ENCODE measurements at regions not wholly inside any gene's neighbourhood (a gene's known extent, or its start where the extent isn't known, plus 50 kb on each side); places are given as distances from the start of the nearest gene placed in this dataset.

GRCh38 chr15:66927201-66928077 lies 138.0 kb upstream of the SMAD3 start:
- peak; percentile 62 for DNase-seq (ENCODE audit: low read depth)
- no peak overlapping the region for H3K4me3 ChIP-seq (ENCODE audit: low read depth, low read length)
- no peak for TF ChIP-seq CTCF (IDR thresholded peaks at IDR 0.05; ENCODE audit: insufficient read depth, low read depth, low read length)

GRCh38 chr15:66928101-66928500 lies 137.3 kb upstream of the SMAD3 start:
- DNase-seq (ENCODE audit: low read depth), result no peak
- no peak overlapping the region for H3K4me3 ChIP-seq (ENCODE audit: low read depth, low read length)
- TF ChIP-seq CTCF (IDR thresholded peaks at IDR 0.05; ENCODE audit: insufficient read depth, low read depth, low read length), result no peak

GRCh38 chr15:66928784-66929183 lies 136.6 kb upstream of the SMAD3 start:
- DNase-seq (ENCODE audit: low read depth), result no peak
- TF ChIP-seq CTCF (IDR thresholded peaks at IDR 0.05; ENCODE audit: insufficient read depth, low read depth, low read length), result no peak
- H3K4me3 ChIP-seq (ENCODE audit: low read depth, low read length), result no peak overlapping the region

GRCh38 chr15:66929843-66930402 lies 135.5 kb upstream of the SMAD3 start:
- TF ChIP-seq CTCF (IDR thresholded peaks at IDR 0.05; ENCODE audit: insufficient read depth, low read depth, low read length), result no peak
- DNase-seq (ENCODE audit: low read depth), result no peak
- H3K4me3 ChIP-seq (ENCODE audit: low read depth, low read length), result no peak overlapping the region

GRCh38 chr15:66931768-66932633 lies 133.4 kb upstream of the SMAD3 start:
- no peak for TF ChIP-seq CTCF (IDR thresholded peaks at IDR 0.05; ENCODE audit: insufficient read depth, low read depth, low read length)
- peak overlapping the region; percentile 17 for H3K4me3 ChIP-seq (ENCODE audit: low read depth, low read length)
- peak; percentile 86 for DNase-seq (ENCODE audit: low read depth)

GRCh38 chr15:66932634-66933024 lies 132.8 kb upstream of the SMAD3 start:
- DNase-seq (ENCODE audit: low read depth), result no peak

More at GRCh38 chr15:66932634-66933024, 132.8 kb upstream of the SMAD3 start:
- TF ChIP-seq CTCF (IDR thresholded peaks at IDR 0.05; ENCODE audit: insufficient read depth, low read depth, low read length), result no peak
- no peak overlapping the region for H3K4me3 ChIP-seq (ENCODE audit: low read depth, low read length)

All from fibroblast of villous mesenchyme (primary cell).